Brain microvascular endothelial cell (primary cell): ENCODE measurements at regions not wholly inside any gene's neighbourhood (a gene's known extent, or its start where the extent isn't known, plus 50 kb on each side); places are given as distances from the start of the nearest gene placed in this dataset.

ENCODE experiments used
- DNase-seq: peaks from one replicate; pipeline ENCODE4 v3.0.0-alpha.2; 2020
- H3K27ac ChIP-seq: fragments of 250-450 bp; sonication (Bioruptor Pico); 2 replicates; pipeline ENCODE4 v1.5.1; 2020; ENCODE audit warnings: mild to moderate bottlenecking, moderate library complexity
- H3K27me3 ChIP-seq: fragments of 250-450 bp; sonication (Bioruptor Pico); replicated peaks from 2 replicates; pipeline ENCODE4 v1.5.1; 2020; ENCODE audit warnings: mild to moderate bottlenecking
- H3K36me3 ChIP-seq: fragments of 250-450 bp; sonication (Bioruptor Pico); replicated peaks from 2 replicates; pipeline ENCODE4 v1.5.1; 2020; ENCODE audit warnings: mild to moderate bottlenecking
- H3K4me3 ChIP-seq: 2 replicates; pipeline ENCODE4 v1.5.1; 2011; ENCODE audit warnings: low read depth, mild to moderate bottlenecking, control low read depth, low read length, moderate library complexity
- in situ Hi-C: cut with HindIII; loops from 2 replicates; pipeline ENCODE4 v1.10.0; 2017; ENCODE audit warnings: low sequenced_read_pairs, low pct_ligation_motif_present
- TF ChIP-seq, protein P1 (sequence below): IDR thresholded peaks from 2 replicates; pipeline ENCODE4 v1.5.1; 2011; ENCODE audit warnings: low read depth, mild to moderate bottlenecking, moderate library complexity, low read length, control low read depth, inconsistent platforms; ENCODE audit errors: missing control alignments

DNA sequence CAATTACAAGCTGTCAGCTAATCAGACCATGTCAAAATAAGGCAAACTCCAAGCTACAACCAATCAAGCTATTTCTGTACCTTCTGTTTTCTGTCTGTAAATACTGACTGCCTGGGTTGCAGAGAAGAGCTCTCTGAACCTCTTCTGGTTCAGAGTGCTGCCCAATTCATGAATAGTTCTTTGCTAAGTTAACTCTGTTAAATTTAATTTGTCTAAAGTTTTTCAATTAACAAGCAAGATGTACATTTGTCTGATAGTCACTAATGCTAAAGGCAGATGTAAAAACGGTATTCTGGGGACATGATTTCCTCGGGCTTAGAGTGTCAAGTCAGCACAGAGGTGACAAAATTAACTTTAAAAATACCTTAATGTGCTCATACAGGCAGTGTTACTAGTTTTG, 408.3 kb upstream of the CLINT1 start:
- in situ Hi-C loops = no loop called here
- TF ChIP-seq, protein P1, sequence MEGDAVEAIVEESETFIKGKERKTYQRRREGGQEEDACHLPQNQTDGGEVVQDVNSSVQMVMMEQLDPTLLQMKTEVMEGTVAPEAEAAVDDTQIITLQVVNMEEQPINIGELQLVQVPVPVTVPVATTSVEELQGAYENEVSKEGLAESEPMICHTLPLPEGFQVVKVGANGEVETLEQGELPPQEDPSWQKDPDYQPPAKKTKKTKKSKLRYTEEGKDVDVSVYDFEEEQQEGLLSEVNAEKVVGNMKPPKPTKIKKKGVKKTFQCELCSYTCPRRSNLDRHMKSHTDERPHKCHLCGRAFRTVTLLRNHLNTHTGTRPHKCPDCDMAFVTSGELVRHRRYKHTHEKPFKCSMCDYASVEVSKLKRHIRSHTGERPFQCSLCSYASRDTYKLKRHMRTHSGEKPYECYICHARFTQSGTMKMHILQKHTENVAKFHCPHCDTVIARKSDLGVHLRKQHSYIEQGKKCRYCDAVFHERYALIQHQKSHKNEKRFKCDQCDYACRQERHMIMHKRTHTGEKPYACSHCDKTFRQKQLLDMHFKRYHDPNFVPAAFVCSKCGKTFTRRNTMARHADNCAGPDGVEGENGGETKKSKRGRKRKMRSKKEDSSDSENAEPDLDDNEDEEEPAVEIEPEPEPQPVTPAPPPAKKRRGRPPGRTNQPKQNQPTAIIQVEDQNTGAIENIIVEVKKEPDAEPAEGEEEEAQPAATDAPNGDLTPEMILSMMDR = no peak
- H3K27me3 ChIP-seq = no peaks in the 10 kb centered on the region
- H3K27ac ChIP-seq = no peak overlapping the region
- no peak for DNase-seq
- H3K36me3 ChIP-seq = no peaks in the 10 kb centered on the region
- H3K4me3 ChIP-seq = no peak overlapping the region

DNA sequence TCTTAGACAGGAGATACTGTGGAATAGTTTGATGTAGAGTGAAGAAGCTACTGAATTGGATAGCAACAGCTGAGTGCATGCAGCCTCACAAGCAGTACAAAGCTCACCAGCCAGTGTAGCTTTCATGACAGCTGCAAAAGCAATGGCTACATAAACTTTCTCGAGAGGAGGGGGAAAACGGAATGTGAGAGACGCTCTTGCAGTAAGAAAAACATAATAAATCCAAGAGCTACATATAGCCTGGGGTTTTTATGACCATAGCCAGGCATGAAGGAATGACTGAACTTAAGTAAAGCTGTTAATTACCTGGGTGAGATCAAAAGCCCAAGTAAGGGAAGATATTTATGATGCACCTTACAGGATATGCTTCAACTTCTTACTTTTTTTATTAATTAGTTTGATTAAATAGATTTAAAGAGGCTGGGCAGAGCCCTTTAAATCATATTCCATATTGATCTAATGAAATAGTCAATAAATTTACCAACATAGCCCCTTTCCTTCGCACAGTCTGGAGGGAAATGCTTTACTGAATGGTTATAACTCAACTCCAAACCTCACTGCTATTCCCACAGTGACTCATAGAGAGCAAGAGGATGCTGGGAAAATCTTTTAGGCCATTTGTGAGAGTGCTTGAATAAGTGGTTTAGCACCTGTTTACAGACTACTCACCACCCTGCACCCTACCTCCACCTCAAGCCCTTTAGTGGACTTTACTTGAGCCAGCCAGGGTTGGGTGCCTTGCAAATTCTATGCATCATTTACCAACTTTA, 407.2 kb upstream of the CLINT1 start:
- TF ChIP-seq, protein P1 = no peak
- in situ Hi-C loops = no loop called here
- H3K4me3 ChIP-seq = no peak overlapping the region
- H3K27me3 ChIP-seq = no peaks in the 10 kb centered on the region
- no peaks in the 10 kb centered on the region for H3K36me3 ChIP-seq
- DNase-seq = no peak
- H3K27ac ChIP-seq = no peak overlapping the region

DNA sequence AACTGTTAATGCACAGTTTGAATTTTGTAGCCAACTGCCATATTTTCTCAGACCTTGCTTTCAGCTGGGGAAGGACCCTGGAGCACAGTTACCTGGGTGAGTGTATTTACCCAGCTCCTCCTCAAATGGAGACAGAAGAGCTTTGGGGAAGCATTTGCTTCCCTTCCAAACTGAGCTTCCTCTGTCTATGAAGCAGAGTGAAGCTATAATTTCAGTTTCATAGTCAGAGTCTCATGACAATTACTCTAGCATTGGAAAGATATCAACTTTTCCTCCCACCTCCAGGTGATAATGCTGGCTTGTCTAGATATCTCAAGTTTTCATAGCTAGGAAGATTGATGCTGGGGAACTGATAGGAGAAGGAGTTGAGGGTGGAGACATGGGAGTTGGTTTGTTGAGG, 406.4 kb upstream of the CLINT1 start:
- in situ Hi-C loops = no loop called here
- no peaks in the 10 kb centered on the region for H3K27me3 ChIP-seq
- no peak overlapping the region for H3K27ac ChIP-seq
- H3K36me3 ChIP-seq = no peaks in the 10 kb centered on the region
- no peak overlapping the region for H3K4me3 ChIP-seq
- TF ChIP-seq, protein P1 = no peak
- no peak for DNase-seq

DNA sequence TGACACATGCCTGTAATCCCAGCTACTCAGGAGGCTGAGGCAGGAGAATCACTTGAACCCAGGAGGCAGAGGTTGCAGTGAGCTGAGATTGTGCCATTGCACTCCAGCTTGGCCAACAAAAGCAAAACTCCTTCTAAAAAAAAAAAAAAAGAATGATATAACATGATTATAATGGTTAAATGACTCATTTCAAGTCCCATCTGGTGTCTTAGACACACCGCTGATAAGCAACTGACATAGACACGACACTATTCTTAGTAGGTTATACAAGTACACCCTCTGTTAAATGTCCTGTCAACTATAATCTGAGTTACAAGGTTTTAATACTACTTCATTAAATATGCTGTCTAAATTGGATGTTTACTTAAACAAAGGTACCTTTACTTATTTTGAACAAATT, 405.3 kb upstream of the CLINT1 start:
- in situ Hi-C loops = no loop called here
- TF ChIP-seq, protein P1 = no peak
- Histone ChIP-seq H3K4me3 (no peak overlapping the region), H3K27me3 (no peaks in the 10 kb centered on the region), H3K27ac (no peak overlapping the region), H3K36me3 (no peaks in the 10 kb centered on the region)
- peak; percentile 45 for DNase-seq

DNA sequence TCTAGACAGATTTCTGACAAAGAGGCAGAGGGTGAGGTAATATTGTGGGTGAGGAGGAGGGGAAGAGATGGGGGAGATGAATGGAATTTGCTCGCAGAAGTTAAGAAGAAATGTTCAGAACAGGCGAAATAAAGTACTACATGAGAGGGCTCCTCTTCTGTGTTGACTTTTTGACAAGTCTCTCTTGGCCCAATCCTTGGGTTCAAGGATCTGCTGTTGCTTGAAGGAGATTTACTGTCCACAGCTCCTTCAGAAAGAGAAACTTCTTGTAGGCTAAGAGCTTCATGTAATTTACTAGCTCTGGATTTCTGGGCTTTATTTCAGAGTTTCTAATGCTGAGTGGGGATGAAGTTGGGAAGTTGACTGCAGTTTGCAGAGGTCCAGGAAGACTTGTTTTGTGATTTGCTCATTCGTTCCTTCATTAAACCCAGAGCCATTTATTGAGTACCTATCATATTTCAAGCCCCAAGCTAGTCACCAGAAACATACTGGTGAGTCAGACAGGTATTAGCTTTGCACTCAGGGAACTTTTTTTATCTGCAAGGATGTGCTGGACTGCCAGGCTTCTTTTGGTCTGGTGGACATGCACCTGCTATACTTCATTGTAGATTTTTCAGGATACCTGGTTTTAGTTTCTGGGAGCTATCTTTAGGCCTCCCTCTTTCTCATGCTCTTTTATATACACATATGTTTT, 402.9 kb upstream of the CLINT1 start:
- no peak overlapping the region for H3K4me3 ChIP-seq
- in situ Hi-C loops = no loop called here

More for the DNA sequence above, 402.9 kb upstream of the CLINT1 start:
- H3K27me3 ChIP-seq = no peaks in the 10 kb centered on the region
- TF ChIP-seq, protein P1 = no peak
- H3K36me3 ChIP-seq = no peaks in the 10 kb centered on the region
- no peak for DNase-seq
- no peak overlapping the region for H3K27ac ChIP-seq
